PC-3 (cell line): ENCODE measurements at regions not wholly inside any gene's neighbourhood (a gene's known extent, or its start where the extent isn't known, plus 50 kb on each side); places are given as distances from the start of the nearest gene placed in this dataset.

ENCODE experiments used
- ATAC-seq: fragments of 200-7000 bp; cut with Tn5 transposase; 2 replicates; pipeline ENCODE4 v1.9.1; 2020; ENCODE audit warnings: mild to moderate bottlenecking, moderate library complexity
- BruUV-seq: library from RNA; stranded (reverse); fragments of 400-500 nt; replicated peaks from 2 replicates; lab custom pipeline; 2021; lab: Mats Ljungman, UMichigan
- CTCF ChIA-PET: fragments of 300-600 bp; sonication (Branson Sonifier 250); formaldehyde crosslinking; loops from one replicate; lab custom pipeline; 2022; ENCODE audit warnings: antibody characterized with exemption; lab: Charles Lee
- POLR2A ChIA-PET: fragments of 300-600 bp; sonication (Branson Sonifier 250); formaldehyde crosslinking; loops from one replicate; lab custom pipeline; 2022; ENCODE audit warnings: antibody characterized with exemption; ENCODE audit not compliant: unreplicated experiment; lab: Charles Lee
- DNase-seq: peaks from one replicate; pipeline ENCODE4 v3.0.0-alpha.2; 2015
- H2AFZ ChIP-seq: fragments of 300-600 bp; sonication (generic); 2 replicates; pipeline ENCODE4 v1.6.0; 2016; ENCODE audit warnings: antibody characterized with exemption, low read length
- H3F3A ChIP-seq: fragments of 300-600 bp; sonication (generic); one replicate; pipeline ENCODE4 v1.6.0; 2017; ENCODE audit warnings: antibody characterized with exemption, low read length, control low read depth, mild to moderate bottlenecking; ENCODE audit not compliant: unreplicated experiment
- H3K27ac ChIP-seq: fragments of 300-600 bp; sonication (generic); 2 replicates; pipeline ENCODE4 v1.5.1; 2016; ENCODE audit warnings: mild to moderate bottlenecking, low read length
- H3K27me3 ChIP-seq: fragments of 300-600 bp; sonication (generic); 2 replicates; pipeline ENCODE4 v1.6.1; 2016; ENCODE audit warnings: low read length, mixed read lengths
- H3K36me3 ChIP-seq: fragments of 300-600 bp; sonication (generic); 2 replicates; pipeline ENCODE4 v1.6.1; 2016; ENCODE audit warnings: low read depth, mixed run types, low read length, mixed read lengths
- H3K4me1 ChIP-seq: fragments of 300-600 bp; sonication (generic); 2 replicates; pipeline ENCODE4 v1.5.1; 2016; ENCODE audit warnings: low read length; ENCODE audit not compliant: insufficient read depth
- H3K4me2 ChIP-seq: fragments of 300-600 bp; sonication (generic); 2 replicates; pipeline ENCODE4 v1.6.0; 2016; ENCODE audit warnings: low read length
- H3K4me3 ChIP-seq: fragments of 300-600 bp; sonication (generic); 2 replicates; pipeline ENCODE4 v1.5.1; 2016; ENCODE audit warnings: mild to moderate bottlenecking, low read length, mixed read lengths
- H3K79me2 ChIP-seq: fragments of 300-600 bp; sonication (generic); 2 replicates; pipeline ENCODE4 v1.6.1; 2017; ENCODE audit warnings: low read length, mixed read lengths
- H3K9ac ChIP-seq: fragments of 300-600 bp; sonication (generic); 2 replicates; pipeline ENCODE4 v1.6.0; 2016; ENCODE audit warnings: mild to moderate bottlenecking, low read length
- H3K9me2 ChIP-seq: fragments of 300-600 bp; sonication (generic); replicated peaks from 2 replicates; pipeline ENCODE4 v1.6.1; 2016; ENCODE audit warnings: mixed run types, low read length, mixed read lengths
- H3K9me3 ChIP-seq: fragments of 300-600 bp; sonication (generic); 2 replicates; pipeline ENCODE4 v1.6.1; 2016; ENCODE audit warnings: low read length, mixed read lengths
- H4K20me1 ChIP-seq: fragments of 300-600 bp; sonication (generic); 2 replicates; pipeline ENCODE4 v1.6.1; 2016; ENCODE audit warnings: low read length, mixed read lengths
- CTCF ChIP-seq: fragments of 300-600 bp; sonication (generic); conservative IDR thresholded peaks from 2 replicates; pipeline ENCODE4 v1.5.1; 2017; ENCODE audit warnings: antibody characterized with exemption, low read depth, mild to moderate bottlenecking, low read length
- EZH2 ChIP-seq: fragments of 300-600 bp; sonication (generic); IDR thresholded peaks from one replicate; pipeline ENCODE4 v1.6.1; 2017; ENCODE audit warnings: antibody characterized with exemption, mild to moderate bottlenecking, low read length; ENCODE audit not compliant: unreplicated experiment
- EZH2phosphoT487 ChIP-seq: fragments of 300-600 bp; sonication (generic); IDR thresholded peaks from 2 replicates; pipeline ENCODE4 v1.6.1; 2018; ENCODE audit warnings: mild to moderate bottlenecking, antibody characterized with exemption, low read length, borderline replicate concordance
- intact Hi-C: fragments of 100-400 bp; cut with micrococcal nuclease; formaldehyde crosslinking; loops from 2 replicates; pipeline ENCODE4 v1.9.0; 2023

- H3K27ac ChIP-seq: no peak overlapping the region
- H3K36me3 ChIP-seq: no peaks in the 10 kb centered on the region
- no peaks in the 10 kb centered on the region for H3K4me1 ChIP-seq
- no peak overlapping the region for H3K4me2 ChIP-seq
- ATAC-seq (no peak), DNase-seq (no peak)
- ChIA-PET POLR2A (no interaction called here), CTCF (no interaction called here)
- H3K9me2 ChIP-seq: no peaks in the 10 kb centered on the region
- H3K9me3 ChIP-seq: no peaks in the 10 kb centered on the region
- H2AFZ ChIP-seq: no peak overlapping the region
- H3K79me2 ChIP-seq: no peaks in the 10 kb centered on the region
- H4K20me1 ChIP-seq: no peaks in the 10 kb centered on the region
- intact Hi-C loops: no loop called here
- no TSS peak for BruUV-seq
- no peak overlapping the region for H3K9ac ChIP-seq
- no peak for TF ChIP-seq EZH2
- TF ChIP-seq EZH2phosphoT487: no peak
- no peak for TF ChIP-seq CTCF
- peaks cover 22% of the 10 kb centered on the region; the same call in 1 of the 2 replicates for H3K27me3 ChIP-seq
- H3K4me3 ChIP-seq: no peak overlapping the region
- no peaks in the 10 kb centered on the region for H3F3A ChIP-seq
Measured at GRCh38 chr13:100755891-100756290, 81.3 kb upstream of the TMTC4 start.

DNA sequence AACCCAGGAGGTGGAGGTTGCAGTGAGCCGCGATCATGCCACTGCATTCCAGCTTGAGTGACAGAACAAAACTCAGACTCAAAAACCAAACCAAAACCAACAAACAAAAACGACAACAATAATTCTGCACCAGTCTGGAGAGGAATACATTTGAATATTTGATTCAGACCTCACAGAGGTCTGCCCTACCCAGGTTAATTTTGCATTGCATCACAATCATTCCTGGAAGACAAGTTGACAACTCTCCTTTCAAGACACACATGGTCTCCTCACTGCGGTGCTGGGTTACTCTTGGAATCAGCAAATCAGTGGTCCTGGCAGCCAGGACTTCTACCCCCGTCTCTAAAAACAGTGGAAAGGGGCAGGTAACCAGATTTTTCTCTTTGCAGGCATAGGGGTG, 79.9 kb upstream of the TMTC4 start:
- H3K9me2 ChIP-seq: no peaks in the 10 kb centered on the region
- H4K20me1 ChIP-seq: no peaks in the 10 kb centered on the region
- intact Hi-C loops: no loop called here
- H3K79me2 ChIP-seq: no peaks in the 10 kb centered on the region
- H3K27me3 ChIP-seq: peaks cover 31% of the 10 kb centered on the region; the same call in 1 of the 2 replicates
- H3K4me2 ChIP-seq: no peak overlapping the region
- H2AFZ ChIP-seq: no peak overlapping the region
- no TSS peak for BruUV-seq
- H3K9me3 ChIP-seq: no peaks in the 10 kb centered on the region
- H3K9ac ChIP-seq: no peak overlapping the region
- no peaks in the 10 kb centered on the region for H3F3A ChIP-seq
- H3K27ac ChIP-seq: no peak overlapping the region
- CTCF ChIA-PET: no interaction called here
- no peaks in the 10 kb centered on the region for H3K36me3 ChIP-seq
- no peak for ATAC-seq
- DNase-seq: no peak
- POLR2A ChIA-PET: no interaction called here
- TF ChIP-seq CTCF: no peak
- TF ChIP-seq EZH2phosphoT487: no peak
- no peak for TF ChIP-seq EZH2
- H3K4me3 ChIP-seq: no peak overlapping the region
- no peaks in the 10 kb centered on the region for H3K4me1 ChIP-seq

DNA sequence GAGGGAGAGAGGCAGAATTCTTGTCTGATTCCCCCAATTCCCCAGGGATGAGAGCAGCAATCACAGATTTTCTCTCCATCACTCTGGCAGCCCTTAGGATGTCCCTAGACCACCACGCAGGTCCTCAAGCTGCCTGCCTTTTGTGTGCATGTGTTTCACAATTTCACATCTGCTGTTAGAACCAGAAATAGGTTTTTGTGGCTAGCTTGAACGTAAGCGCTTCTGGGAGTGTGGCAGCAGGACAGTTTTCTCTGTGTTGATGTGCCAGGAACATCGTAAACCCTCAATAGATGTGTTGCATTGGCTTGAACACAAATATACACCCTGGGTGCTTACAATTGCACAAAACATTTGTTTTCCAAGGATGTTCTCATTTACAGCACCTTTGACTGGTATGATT, 78.8 kb upstream of the TMTC4 start:
- no peak for TF ChIP-seq CTCF
- no peak for TF ChIP-seq EZH2phosphoT487
- no peak for TF ChIP-seq EZH2
- Histone ChIP-seq H3K9me3 (no peaks in the 10 kb centered on the region), H4K20me1 (no peaks in the 10 kb centered on the region), H3K27me3 (peaks cover 27% of the 10 kb centered on the region), H3K9me2 (no peaks in the 10 kb centered on the region), H3K4me1 (no peaks in the 10 kb centered on the region), H2AFZ (no peak overlapping the region), H3K9ac (no peak overlapping the region), H3F3A (no peaks in the 10 kb centered on the region), H3K79me2 (no peaks in the 10 kb centered on the region), H3K4me3 (no peak overlapping the region), H3K36me3 (no peaks in the 10 kb centered on the region), H3K27ac (no peak overlapping the region), H3K4me2 (no peak overlapping the region)
- intact Hi-C loops: no loop called here
- POLR2A ChIA-PET: no interaction called here
- DNase-seq: no peak
- no TSS peak for BruUV-seq
- CTCF ChIA-PET: no interaction called here
- ATAC-seq: no peak
